H9 (cell line): ENCODE measurements at regions not wholly inside any gene's neighbourhood (a gene's known extent, or its start where the extent isn't known, plus 50 kb on each side); places are given as distances from the start of the nearest gene placed in this dataset.
"Not testable (repeated sequence)": the region's sequence is repeated elsewhere in the genome, so short reads cannot be mapped to it uniquely, and the experiment has no call there.

ENCODE experiments used
- DNase-seq: peaks from one replicate; pipeline ENCODE4 v3.0.0-alpha.2; 2017
- H2AFZ ChIP-seq: one replicate; pipeline ENCODE4 v1.6.1; 2013; ENCODE audit warnings: mild to moderate bottlenecking, low read length, control low read depth, moderate library complexity
- H2AK5ac ChIP-seq: 2 replicates; pipeline ENCODE4 v1.6.1; 2013; ENCODE audit warnings: low read length, control low read depth, mixed read lengths; ENCODE audit not compliant: insufficient read length
- H2BK120ac ChIP-seq: one replicate; pipeline ENCODE4 v1.6.1; 2013; ENCODE audit warnings: low read depth, mild to moderate bottlenecking, low read length, control low read depth, inconsistent platforms; ENCODE audit not compliant: poor library complexity, severe bottlenecking
- H2BK12ac ChIP-seq: 2 replicates; pipeline ENCODE4 v1.6.1; 2013; ENCODE audit warnings: low read length, control low read depth, mixed read lengths, low read depth; ENCODE audit not compliant: insufficient read length
- H2BK15ac ChIP-seq: 2 replicates; pipeline ENCODE4 v1.6.1; 2013; ENCODE audit warnings: low read depth, low read length, control low read depth
- H2BK20ac ChIP-seq: one replicate; pipeline ENCODE4 v1.6.1; 2013; ENCODE audit warnings: low read depth, mild to moderate bottlenecking, low read length, control low read depth, inconsistent platforms; ENCODE audit not compliant: poor library complexity, severe bottlenecking
- H2BK5ac ChIP-seq: 2 replicates; pipeline ENCODE4 v1.6.1; 2013; ENCODE audit warnings: low read length, control low read depth, mixed read lengths; ENCODE audit not compliant: insufficient read length
- H3K14ac ChIP-seq: 2 replicates; pipeline ENCODE4 v1.6.1; 2013; ENCODE audit warnings: low read length, control low read depth; ENCODE audit not compliant: insufficient read depth
- H3K18ac ChIP-seq: 2 replicates; pipeline ENCODE4 v1.6.1; 2013; ENCODE audit warnings: low read depth, mild to moderate bottlenecking, mixed read lengths, low read length, control low read depth; ENCODE audit not compliant: insufficient read length
- H3K23ac ChIP-seq: 2 replicates; pipeline ENCODE4 v1.6.1; 2013; ENCODE audit warnings: low read length, control low read depth, mixed read lengths, low read depth; ENCODE audit not compliant: insufficient read length
- H3K23me2 ChIP-seq: 2 replicates; pipeline ENCODE4 v1.6.1; 2013; ENCODE audit warnings: low read depth, mild to moderate bottlenecking, mixed read lengths, low read length, control low read depth; ENCODE audit not compliant: insufficient read length, poor library complexity, severe bottlenecking
- H3K27ac ChIP-seq: 2 replicates; pipeline ENCODE4 v1.5.1; 2013; ENCODE audit warnings: low read length, control low read depth, mixed read lengths, low read depth; ENCODE audit not compliant: insufficient read length
- H3K27me3 ChIP-seq: 2 replicates; pipeline ENCODE4 v1.6.1; 2013; ENCODE audit warnings: low read length, control low read depth, inconsistent platforms; ENCODE audit not compliant: insufficient read depth
- H3K4ac ChIP-seq: 2 replicates; pipeline ENCODE4 v1.6.1; 2013; ENCODE audit warnings: low read depth, mild to moderate bottlenecking, control low read depth, inconsistent platforms, low read length, moderate library complexity
- H3K4me1 ChIP-seq: 2 replicates; pipeline ENCODE4 v1.6.1; 2013; ENCODE audit warnings: low read length, control low read depth, inconsistent platforms; ENCODE audit not compliant: insufficient read depth
- H3K4me2 ChIP-seq: 2 replicates; pipeline ENCODE4 v1.6.1; 2013; ENCODE audit warnings: low read length, control low read depth, mixed read lengths; ENCODE audit not compliant: insufficient read length, insufficient read depth
- H3K56ac ChIP-seq: 2 replicates; pipeline ENCODE4 v1.6.1; 2013; ENCODE audit warnings: low read depth, mild to moderate bottlenecking, mixed read lengths, low read length, control low read depth; ENCODE audit not compliant: insufficient read length
- H3K79me1 ChIP-seq: 2 replicates; pipeline ENCODE4 v1.6.1; 2013; ENCODE audit warnings: low read depth, mild to moderate bottlenecking, moderate library complexity, low read length, control low read depth, inconsistent platforms; ENCODE audit not compliant: insufficient read depth, poor library complexity, severe bottlenecking
- H3K79me2 ChIP-seq: 2 replicates; pipeline ENCODE4 v1.6.1; 2013; ENCODE audit warnings: low read length, control low read depth, inconsistent platforms; ENCODE audit not compliant: insufficient read depth
- H3K9ac ChIP-seq: 2 replicates; pipeline ENCODE4 v1.6.1; 2013; ENCODE audit warnings: low read length, control low read depth, mixed read lengths; ENCODE audit not compliant: insufficient read length; ENCODE audit errors: extremely low read depth
- H3K9me3 ChIP-seq: one replicate; pipeline ENCODE4 v1.6.1; 2013; ENCODE audit warnings: low read depth, low read length, inconsistent platforms; ENCODE audit not compliant: control insufficient read depth
- H3T11ph ChIP-seq: one replicate; pipeline ENCODE4 v1.6.1; 2013; ENCODE audit warnings: mild to moderate bottlenecking, low read length, control low read depth, inconsistent platforms
- H4K20me1 ChIP-seq: one replicate; pipeline ENCODE4 v1.6.1; 2013; ENCODE audit not compliant: control insufficient read depth, insufficient read length, insufficient read depth
- H4K5ac ChIP-seq: 2 replicates; pipeline ENCODE4 v1.6.1; 2013; ENCODE audit warnings: low read depth, mild to moderate bottlenecking, mixed read lengths, low read length, control low read depth; ENCODE audit not compliant: insufficient read length
- H4K8ac ChIP-seq: replicated peaks from 2 replicates; pipeline ENCODE4 v1.6.1; 2013; ENCODE audit warnings: low read length, control low read depth, mixed read lengths, low read depth; ENCODE audit not compliant: insufficient read length
- H4K91ac ChIP-seq: 2 replicates; pipeline ENCODE4 v1.6.1; 2013; ENCODE audit warnings: low read depth, mild to moderate bottlenecking, moderate library complexity, mixed read lengths, low read length, control low read depth; ENCODE audit not compliant: insufficient read length
- H3K27ac Mint-ChIP-seq, 3 experiments: 2 replicates in 2 of 3; 3 replicates in 1 of 3; pipeline ENCODE4 v1.8.0; 2020 to 2021; ENCODE audit warnings: mixed read lengths in 3 of 3, mild to moderate bottlenecking in 1 of 3, moderate library complexity in 1 of 3
- H3K27me3 Mint-ChIP-seq: 2 replicates; pipeline ENCODE4 v1.8.0; 2021; ENCODE audit warnings: low read depth, mild to moderate bottlenecking, moderate library complexity, mixed read lengths
- H3K36me3 Mint-ChIP-seq, 3 experiments: 2 replicates in 2 of 3; 3 replicates in 1 of 3; pipeline ENCODE4 v1.8.0; 2020 to 2021; ENCODE audit warnings: low read depth in 3 of 3, mixed read lengths in 3 of 3; ENCODE audit not compliant: insufficient read depth in 1 of 3
- H3K4me1 Mint-ChIP-seq, 2 experiments: 2 replicates each; pipeline ENCODE4 v1.8.0; 2020; ENCODE audit warnings: mixed read lengths in 2 of 2
- H3K4me3 Mint-ChIP-seq, 2 experiments: 2 replicates in 1 of 2; 3 replicates in 1 of 2; pipeline ENCODE4 v1.8.0; 2020 to 2021; ENCODE audit warnings: mild to moderate bottlenecking in 2 of 2, mixed read lengths in 2 of 2, moderate library complexity in 1 of 2
- H3K9me3 Mint-ChIP-seq, 2 experiments: 2 replicates in 1 of 2; 3 replicates in 1 of 2; pipeline ENCODE4 v1.8.0; 2020; ENCODE audit warnings: mild to moderate bottlenecking in 2 of 2, mixed read lengths in 2 of 2, moderate library complexity in 1 of 2
- CTCF ChIP-seq: fragments of 200-600 bp; sonication (generic); conservative IDR thresholded peaks from 3 replicates; pipeline ENCODE4 v1.8.0; 2021; ENCODE audit warnings: antibody characterized with exemption, mild to moderate bottlenecking
- WGBS: extraction: QIAGEN DNeasy Blood & Tissue Kit; methylation state at CpG from one replicate; pipeline ENCODE4 v1.1.7; 2013; ENCODE audit warnings: missing lambda C conversion rate, low lambda C conversion rate, mixed read lengths; ENCODE audit not compliant: insufficient read length; ENCODE audit errors: extremely low coverage; 5-methylcytosine and 5-hydroxymethylcytosine counted together

- no CpG with 5 or more reads among the region's 6 CpGs for WGBS
- Histone ChIP-seq H3K27me3 (no peaks in the 10 kb centered on the region), H3K79me2 (no peaks in the 10 kb centered on the region), H3K56ac (no peak overlapping the region), H3K4ac (no peak overlapping the region), H3K23me2 (no peaks in the 10 kb centered on the region), H4K8ac (no peak overlapping the region), H3K14ac (no peak overlapping the region), H3K9me3 (peaks cover 17% of the 10 kb centered on the region), H4K91ac (no peak overlapping the region), H3K23ac (no peak overlapping the region), H2BK12ac (no peak overlapping the region), H3K4me1 (no peaks in the 10 kb centered on the region), H3K4me2 (no peak overlapping the region), H3K18ac (no peak overlapping the region), H2BK120ac (no peak overlapping the region), H3K79me1 (no peaks in the 10 kb centered on the region), H2AK5ac (no peak overlapping the region), H2BK15ac (no peak overlapping the region), H2BK20ac (no peak overlapping the region), H3T11ph (no peak overlapping the region), H3K9ac (no peak overlapping the region), H4K20me1 (no peaks in the 10 kb centered on the region), H2BK5ac (no peak overlapping the region), H2AFZ (no peak overlapping the region), H4K5ac (no peak overlapping the region), H3K27ac (no peak overlapping the region)
- Mint-ChIP-seq H3K27ac (no peak overlapping the region), H3K9me3 (peaks cover 51 to 65% of the 10 kb centered on the region in 2 experiments), H3K27me3 (peaks cover 3% of the 10 kb centered on the region; the same call in 1 of the 2 replicates), H3K36me3 (peaks cover 0 to 12% (median 10%) of the 10 kb centered on the region in 3 experiments; a peak in 6 of 7 replicates), H3K4me3 (no peak overlapping the region), H3K4me1 (no peaks in the 10 kb centered on the region)
- no peak for TF ChIP-seq CTCF
- DNase-seq: no peak
Measured at GRCh38 chr21:13368200-13368599, 241.4 kb upstream of the POTED start.

- not testable (repeated sequence) for H3K9ac ChIP-seq
- WGBS: no CpG with 5 or more reads among the region's 13 CpGs
Measured at GRCh38 chr21:13372721-13373120, 236.9 kb upstream of the POTED start.

More at GRCh38 chr21:13372721-13373120, 236.9 kb upstream of the POTED start:
- H2BK12ac ChIP-seq, H4K8ac ChIP-seq, H4K5ac ChIP-seq, H3K27me3 ChIP-seq, H2BK20ac ChIP-seq, H3K27ac ChIP-seq, H3K9me3 ChIP-seq, DNase-seq, H3K56ac ChIP-seq, H3K23ac ChIP-seq, H3K79me1 ChIP-seq, H3K23me2 ChIP-seq, H2AK5ac ChIP-seq, H3K79me2 ChIP-seq, H3K18ac ChIP-seq, H3K14ac ChIP-seq, H2AFZ ChIP-seq, H2BK5ac ChIP-seq, H3K4me3 Mint-ChIP-seq, H3K4me1 Mint-ChIP-seq, H3K4ac ChIP-seq, H2BK15ac ChIP-seq, H3K27me3 Mint-ChIP-seq, H4K91ac ChIP-seq, H2BK120ac ChIP-seq, H4K20me1 ChIP-seq, H3T11ph ChIP-seq, H3K27ac Mint-ChIP-seq, H3K4me2 ChIP-seq, H3K4me1 ChIP-seq: not testable (repeated sequence)
- Mint-ChIP-seq H3K36me3 (peaks cover 6 to 16% (median 8%) of the 10 kb centered on the region in 3 experiments; a peak in 6 of 7 replicates), H3K9me3 (peaks cover 54 to 68% of the 10 kb centered on the region in 2 experiments)
